HUES6 (cell line): ENCODE measurements at regions not wholly inside any gene's neighbourhood (a gene's known extent, or its start where the extent isn't known, plus 50 kb on each side); places are given as distances from the start of the nearest gene placed in this dataset.

Experiments
- H3K27ac ChIP-seq: 2 replicates; pipeline ENCODE4 v1.7.0; 2013; ENCODE audit warnings: low read depth, mild to moderate bottlenecking, low read length, inconsistent platforms
- H3K27me3 ChIP-seq: 2 replicates; pipeline ENCODE4 v1.6.1; 2013; ENCODE audit warnings: low read length; ENCODE audit not compliant: control insufficient read depth, insufficient read depth
- H3K36me3 ChIP-seq: 2 replicates; pipeline ENCODE4 v1.6.1; 2013; ENCODE audit warnings: low read length; ENCODE audit not compliant: control insufficient read depth, insufficient read depth
- H3K4me1 ChIP-seq: 2 replicates; pipeline ENCODE4 v1.6.1; 2013; ENCODE audit warnings: low read length; ENCODE audit not compliant: control insufficient read depth, insufficient read depth
- H3K4me3 ChIP-seq: 2 replicates; pipeline ENCODE4 v1.5.1; 2013; ENCODE audit warnings: low read depth, low read length
- H3K9ac ChIP-seq: one replicate; pipeline ENCODE4 v1.6.1; 2013; ENCODE audit warnings: mild to moderate bottlenecking, low read length
- H3K9me3 ChIP-seq: 2 replicates; pipeline ENCODE4 v1.6.1; 2013; ENCODE audit warnings: low read depth, low read length; ENCODE audit not compliant: control insufficient read depth, insufficient read depth

- Histone ChIP-seq H3K4me3 (no peak overlapping the region), H3K27ac (no peak overlapping the region), H3K9me3 (peaks cover 5% of the 10 kb centered on the region; the same call in 1 of the 2 replicates), H3K9ac (no peak overlapping the region), H3K4me1 (no peaks in the 10 kb centered on the region), H3K36me3 (no peaks in the 10 kb centered on the region), H3K27me3 (no peaks in the 10 kb centered on the region)
These were observed 399.2 kb upstream of the KIF2A start for GRCh38 chr5:61906820-61907219.

- Histone ChIP-seq H3K4me1 (no peaks in the 10 kb centered on the region), H3K36me3 (no peaks in the 10 kb centered on the region), H3K4me3 (no peak overlapping the region), H3K27me3 (no peaks in the 10 kb centered on the region), H3K27ac (no peak overlapping the region), H3K9ac (no peak overlapping the region), H3K9me3 (peaks cover 15% of the 10 kb centered on the region)
These were observed 398.0 kb upstream of the KIF2A start for GRCh38 chr5:61907995-61908394.

GRCh38 chr5:61910771-61911170, 395.2 kb upstream of the KIF2A start:
- Histone ChIP-seq H3K4me1 (no peaks in the 10 kb centered on the region), H3K27ac (no peak overlapping the region), H3K27me3 (no peaks in the 10 kb centered on the region)

GRCh38 chr5:61912559-61912958, 393.4 kb upstream of the KIF2A start:
- peaks cover 15% of the 10 kb centered on the region for H3K9me3 ChIP-seq
- no peaks in the 10 kb centered on the region for H3K27me3 ChIP-seq
- H3K4me3 ChIP-seq: no peak overlapping the region
- H3K9ac ChIP-seq: no peak overlapping the region
- no peaks in the 10 kb centered on the region for H3K4me1 ChIP-seq
- no peak overlapping the region for H3K27ac ChIP-seq
- H3K36me3 ChIP-seq: no peaks in the 10 kb centered on the region

More at GRCh38 chr5:61910771-61911170, 395.2 kb upstream of the KIF2A start:
- no peak overlapping the region for H3K9ac ChIP-seq
- no peaks in the 10 kb centered on the region for H3K36me3 ChIP-seq
- peaks cover 15% of the 10 kb centered on the region for H3K9me3 ChIP-seq
- H3K4me3 ChIP-seq: no peak overlapping the region

GRCh38 chr5:61915646-61916045, 390.4 kb upstream of the KIF2A start:
- no peaks in the 10 kb centered on the region for H3K27me3 ChIP-seq
- H3K9me3 ChIP-seq: peaks cover 15% of the 10 kb centered on the region
- no peaks in the 10 kb centered on the region for H3K4me1 ChIP-seq
- no peaks in the 10 kb centered on the region for H3K36me3 ChIP-seq
- H3K4me3 ChIP-seq: no peak overlapping the region
- no peak overlapping the region for H3K27ac ChIP-seq
- no peak overlapping the region for H3K9ac ChIP-seq

GRCh38 chr5:61916621-61917620, 389.1 kb upstream of the KIF2A start:
- H3K4me3 ChIP-seq: no peak overlapping the region
- no peaks in the 10 kb centered on the region for H3K27me3 ChIP-seq
- H3K36me3 ChIP-seq: no peaks in the 10 kb centered on the region
- peaks cover 9% of the 10 kb centered on the region for H3K9me3 ChIP-seq
- no peak overlapping the region for H3K27ac ChIP-seq
- H3K4me1 ChIP-seq: no peaks in the 10 kb centered on the region
- no peak overlapping the region for H3K9ac ChIP-seq

- H3K9me3 ChIP-seq: no peaks in the 10 kb centered on the region
- no peaks in the 10 kb centered on the region for H3K36me3 ChIP-seq
- no peak overlapping the region for H3K4me3 ChIP-seq
- no peak overlapping the region for H3K9ac ChIP-seq
- no peaks in the 10 kb centered on the region for H3K27me3 ChIP-seq
- H3K4me1 ChIP-seq: no peaks in the 10 kb centered on the region
- H3K27ac ChIP-seq: no peak overlapping the region
These were observed 387.4 kb upstream of the KIF2A start for GRCh38 chr5:61918611-61919010.

- Histone ChIP-seq H3K27ac (no peak overlapping the region), H3K27me3 (no peaks in the 10 kb centered on the region)
These were observed 386.1 kb upstream of the KIF2A start for GRCh38 chr5:61919920-61920319.

GRCh38 chr5:61924251-61924650, 381.8 kb upstream of the KIF2A start:
- Histone ChIP-seq H3K4me3 (no peak overlapping the region), H3K9me3 (no peaks in the 10 kb centered on the region), H3K4me1 (peaks cover 8% of the 10 kb centered on the region; the same call in 1 of the 2 replicates), H3K27me3 (no peaks in the 10 kb centered on the region), H3K36me3 (no peaks in the 10 kb centered on the region), H3K9ac (no peak overlapping the region), H3K27ac (no peak overlapping the region)

More at GRCh38 chr5:61919920-61920319, 386.1 kb upstream of the KIF2A start:
- H3K9me3 ChIP-seq: no peaks in the 10 kb centered on the region
- peaks cover 8% of the 10 kb centered on the region; the same call in 1 of the 2 replicates for H3K4me1 ChIP-seq
- no peak overlapping the region for H3K9ac ChIP-seq
- H3K4me3 ChIP-seq: no peak overlapping the region
- no peaks in the 10 kb centered on the region for H3K36me3 ChIP-seq

- no peak overlapping the region for H3K27ac ChIP-seq
These were observed 379.1 kb upstream of the KIF2A start for GRCh38 chr5:61926911-61927310.

GRCh38 chr5:61931236-61931635, 374.8 kb upstream of the KIF2A start:
- no peak overlapping the region for H3K4me3 ChIP-seq
- no peaks in the 10 kb centered on the region for H3K27me3 ChIP-seq
- H3K4me1 ChIP-seq: no peaks in the 10 kb centered on the region
- H3K9ac ChIP-seq: no peak overlapping the region
- H3K36me3 ChIP-seq: no peaks in the 10 kb centered on the region
- no peaks in the 10 kb centered on the region for H3K9me3 ChIP-seq
- H3K27ac ChIP-seq: no peak overlapping the region

More at GRCh38 chr5:61926911-61927310, 379.1 kb upstream of the KIF2A start:
- H3K27me3 ChIP-seq: no peaks in the 10 kb centered on the region
- no peaks in the 10 kb centered on the region for H3K36me3 ChIP-seq
- H3K4me1 ChIP-seq: peaks cover 8% of the 10 kb centered on the region; the same call in 1 of the 2 replicates
- H3K4me3 ChIP-seq: no peak overlapping the region
- no peak overlapping the region for H3K9ac ChIP-seq
- H3K9me3 ChIP-seq: no peaks in the 10 kb centered on the region
